Lung (tissue), 11 donors: ENCODE measurements at regions not wholly inside any gene's neighbourhood (a gene's known extent, or its start where the extent isn't known, plus 50 kb on each side); places are given as distances from the start of the nearest gene placed in this dataset.
"Not testable (repeated sequence)": the region's sequence is repeated elsewhere in the genome, so short reads cannot be mapped to it uniquely, and the experiment has no call there.

ENCODE experiments used
- ATAC-seq: fragments of 200-7000 bp; cut with Tn5 transposase; one replicate; pipeline ENCODE4 v1.9.1; 2020; ENCODE audit warnings: moderate number of reproducible peaks; ENCODE audit not compliant: insufficient read depth, low FRiP score
- DNase-seq, 3 donors: peaks; one replicate each; pipeline ENCODE4 v3.0.0-alpha.2; 2013 to 2017
- H3K27ac ChIP-seq, 2 donors: one replicate each; pipeline ENCODE4 v1.5.1; 2013; ENCODE audit warnings: mild to moderate bottlenecking in 2 of 2, moderate library complexity in 2 of 2, control low read depth in 1 of 2, inconsistent platforms in 1 of 2, low read depth in 1 of 2, low read length in 1 of 2
- H3K27me3 ChIP-seq, 3 donors: one replicate each; pipeline ENCODE4 v1.5.1; 2013; ENCODE audit warnings: low read length in 2 of 3; ENCODE audit not compliant: control insufficient read depth in 3 of 3, insufficient read depth in 3 of 3
- H3K36me3 ChIP-seq, 4 donors: one replicate each; pipeline ENCODE4 v1.5.1; 2013; ENCODE audit warnings: low read length in 4 of 4, mild to moderate bottlenecking in 1 of 4, moderate library complexity in 1 of 4; ENCODE audit not compliant: control insufficient read depth in 4 of 4, insufficient read depth in 4 of 4
- H3K4me1 ChIP-seq, 5 donors: one replicate each; pipeline ENCODE4 v1.5.1; 2013; ENCODE audit warnings: low read length in 5 of 5, mild to moderate bottlenecking in 2 of 5, moderate library complexity in 1 of 5; ENCODE audit not compliant: control insufficient read depth in 5 of 5, insufficient read depth in 5 of 5
- H3K4me3 ChIP-seq: one replicate; pipeline ENCODE4 v1.5.1; 2013; ENCODE audit warnings: mild to moderate bottlenecking, control low read depth, moderate library complexity
- H3K9ac ChIP-seq, 2 donors: one replicate each; pipeline ENCODE4 v1.5.1; 2013; ENCODE audit warnings: low read length in 2 of 2, control low read depth in 1 of 2; ENCODE audit not compliant: insufficient read depth in 1 of 2
- H3K9me3 ChIP-seq, 4 donors: one replicate each; pipeline ENCODE4 v1.5.1; 2013; ENCODE audit warnings: low read length in 3 of 4, mild to moderate bottlenecking in 1 of 4, moderate library complexity in 1 of 4; ENCODE audit not compliant: control insufficient read depth in 4 of 4, insufficient read depth in 3 of 4
- CTCF ChIP-seq: IDR thresholded peaks from 2 replicates; pipeline ENCODE4 v1.5.1; 2012; ENCODE audit warnings: mild to moderate bottlenecking; ENCODE audit errors: control extremely low read depth, extremely low read depth
- WGBS, 2 donors: extraction: QIAGEN DNeasy Blood & Tissue Kit; methylation state at CpG; one replicate each; pipeline ENCODE4 v1.1.7; 2013; 5-methylcytosine and 5-hydroxymethylcytosine counted together
- donor health status: control.
- donor health status: control.
- donor health status: Bipolar disorder and iron deficiency.
- donor health status: healthy.
- donor health status: DM: yes; HTN: yes; CAD: no.

GRCh38 chr13:80161219-80161618 is 179.7 kb downstream of the SPRY2 start:
- Histone ChIP-seq H3K36me3 (no peaks in the 10 kb centered on the region), H3K27me3 (peaks cover 0 to 2% (median 0%) of the 10 kb centered on the region in 3 donors), H3K27ac (no peak overlapping the region), H3K4me3 (no peak overlapping the region), H3K9me3 (no peaks in the 10 kb centered on the region), H3K4me1 (peaks cover 0 to 6% (median 0%) of the 10 kb centered on the region in 5 donors), H3K9ac (no peak overlapping the region)
- no peak for TF ChIP-seq CTCF
- no peak for ATAC-seq
- WGBS, 2 donors, result 72 to 74% methylated on average over 2 of the region's 2 CpGs
- no peak for DNase-seq

GRCh38 chr13:80160110-80160509 is 180.8 kb downstream of the SPRY2 start:
- H3K36me3 ChIP-seq, result no peaks in the 10 kb centered on the region
- no peak overlapping the region for H3K9ac ChIP-seq
- H3K4me3 ChIP-seq, result no peak overlapping the region
- peaks cover 0 to 6% (median 0%) of the 10 kb centered on the region in 5 donors for H3K4me1 ChIP-seq
- ATAC-seq (no peak), DNase-seq (no peak)
- TF ChIP-seq CTCF, result no peak
- peaks cover 0 to 2% (median 0%) of the 10 kb centered on the region in 3 donors for H3K27me3 ChIP-seq
- no peak overlapping the region for H3K27ac ChIP-seq
- H3K9me3 ChIP-seq, result no peaks in the 10 kb centered on the region

- H3K4me3 ChIP-seq, result no peak overlapping the region
- no peaks in the 10 kb centered on the region for H3K27me3 ChIP-seq
- ATAC-seq (peak; percentile 47), DNase-seq (peak in 1 of 3 donors; percentile 52)
- TF ChIP-seq CTCF, result no peak
- no peaks in the 10 kb centered on the region for H3K36me3 ChIP-seq
- no peak overlapping the region for H3K9ac ChIP-seq
- H3K27ac ChIP-seq, result no peak overlapping the region
- H3K9me3 ChIP-seq, result no peaks in the 10 kb centered on the region
- H3K4me1 ChIP-seq, result peaks cover 0 to 6% (median 0%) of the 10 kb centered on the region in 5 donors
- WGBS, 2 donors, result 61 to 85% methylated on average over 3 of the region's 3 CpGs
Observed at GRCh38 chr13:80157261-80157932, 183.5 kb downstream of the SPRY2 start.

GRCh38 chr13:80152142-80152541 is 188.8 kb downstream of the SPRY2 start:
- H3K4me1 ChIP-seq, H3K27ac ChIP-seq, H3K27me3 ChIP-seq, DNase-seq, H3K36me3 ChIP-seq, H3K4me3 ChIP-seq, ATAC-seq, H3K9me3 ChIP-seq, H3K9ac ChIP-seq: not testable (repeated sequence)
- 91 to 98% methylated on average over 14 to 16 of the region's 16 CpGs for WGBS, 2 donors
